WI38 (cell line): ENCODE measurements at regions not wholly inside any gene's neighbourhood (a gene's known extent, or its start where the extent isn't known, plus 50 kb on each side); places are given as distances from the start of the nearest gene placed in this dataset.

Source experiments
- H3K4me3 ChIP-seq: 2 replicates; pipeline ENCODE4 v1.5.1; 2011; ENCODE audit warnings: low read depth, mild to moderate bottlenecking, control low read depth, low read length
- TF ChIP-seq, protein P1 (sequence below): IDR thresholded peaks from 2 replicates; pipeline ENCODE4 v1.5.1; 2012; ENCODE audit warnings: low read depth, mild to moderate bottlenecking, control low read depth, low read length

DNA sequence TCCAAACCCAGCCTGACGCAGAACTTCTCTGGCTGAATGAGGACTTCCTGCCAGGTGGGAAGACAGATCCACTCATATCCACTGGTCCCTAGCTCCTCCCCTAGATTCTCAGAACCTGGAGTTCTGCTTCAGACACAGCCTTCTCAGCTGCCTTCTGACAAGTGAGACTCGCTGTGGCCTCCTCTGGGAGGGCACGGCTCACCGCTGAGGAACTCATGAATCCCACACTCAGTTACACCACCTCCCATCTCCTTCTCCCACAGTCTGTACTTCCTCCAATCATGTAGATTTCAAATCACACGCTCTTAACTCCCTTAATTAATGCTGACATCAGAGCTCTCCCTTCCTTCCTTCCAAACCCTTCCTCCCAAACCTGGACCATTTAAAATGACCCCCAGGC, 86.4 kb upstream of the TMEM45B start:
- TF ChIP-seq, protein P1, sequence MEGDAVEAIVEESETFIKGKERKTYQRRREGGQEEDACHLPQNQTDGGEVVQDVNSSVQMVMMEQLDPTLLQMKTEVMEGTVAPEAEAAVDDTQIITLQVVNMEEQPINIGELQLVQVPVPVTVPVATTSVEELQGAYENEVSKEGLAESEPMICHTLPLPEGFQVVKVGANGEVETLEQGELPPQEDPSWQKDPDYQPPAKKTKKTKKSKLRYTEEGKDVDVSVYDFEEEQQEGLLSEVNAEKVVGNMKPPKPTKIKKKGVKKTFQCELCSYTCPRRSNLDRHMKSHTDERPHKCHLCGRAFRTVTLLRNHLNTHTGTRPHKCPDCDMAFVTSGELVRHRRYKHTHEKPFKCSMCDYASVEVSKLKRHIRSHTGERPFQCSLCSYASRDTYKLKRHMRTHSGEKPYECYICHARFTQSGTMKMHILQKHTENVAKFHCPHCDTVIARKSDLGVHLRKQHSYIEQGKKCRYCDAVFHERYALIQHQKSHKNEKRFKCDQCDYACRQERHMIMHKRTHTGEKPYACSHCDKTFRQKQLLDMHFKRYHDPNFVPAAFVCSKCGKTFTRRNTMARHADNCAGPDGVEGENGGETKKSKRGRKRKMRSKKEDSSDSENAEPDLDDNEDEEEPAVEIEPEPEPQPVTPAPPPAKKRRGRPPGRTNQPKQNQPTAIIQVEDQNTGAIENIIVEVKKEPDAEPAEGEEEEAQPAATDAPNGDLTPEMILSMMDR, result no peak
- H3K4me3 ChIP-seq, result no peak overlapping the region

DNA sequence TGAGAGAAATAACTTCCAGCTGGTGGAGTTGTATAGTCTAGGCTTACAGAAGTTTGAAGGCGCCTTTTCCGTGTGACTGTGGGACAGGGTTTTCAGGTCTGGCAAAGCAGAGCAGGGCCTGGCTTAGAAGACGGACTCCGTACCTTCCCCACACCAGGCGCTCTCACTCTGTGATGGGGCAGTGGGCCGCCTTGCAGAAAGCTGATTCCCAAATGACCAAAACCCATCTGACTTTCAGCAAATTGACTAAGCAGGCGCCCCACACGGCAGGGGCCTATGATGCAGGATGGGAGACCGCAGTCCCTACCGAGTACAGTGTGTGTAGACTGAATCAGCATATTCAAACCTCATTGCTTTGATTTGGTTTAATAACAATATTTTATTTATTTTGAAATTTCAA, 85.8 kb upstream of the TMEM45B start:
- no peak overlapping the region for H3K4me3 ChIP-seq
- TF ChIP-seq, protein P1, result no peak

- no peak overlapping the region for H3K4me3 ChIP-seq
- TF ChIP-seq, protein P1, result no peak
Observed at GRCh38 chr11:129731316-129731715, 84.3 kb upstream of the TMEM45B start.

GRCh38 chr11:129732941-129733340, 82.7 kb upstream of the TMEM45B start:
- H3K4me3 ChIP-seq, result no peak overlapping the region
- TF ChIP-seq, protein P1, result no peak

DNA sequence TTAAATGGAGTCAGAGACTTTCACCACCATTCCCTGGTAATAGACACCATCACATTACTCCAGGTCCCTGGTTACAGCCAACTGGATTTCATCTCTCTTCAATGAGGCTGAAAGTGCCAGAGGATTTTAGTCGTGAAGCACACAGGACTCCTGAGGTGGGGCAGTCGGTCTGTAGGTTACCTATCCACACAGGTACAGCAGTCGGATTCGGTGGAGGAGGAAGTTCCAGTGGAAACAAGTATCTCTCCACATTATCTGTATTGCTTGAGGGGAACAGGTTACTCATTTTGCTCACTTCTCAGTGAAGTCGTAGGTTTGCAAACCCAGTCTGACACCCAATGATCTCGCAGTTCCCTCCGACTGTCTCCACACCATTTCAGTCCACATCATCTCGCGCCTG, 82.3 kb upstream of the TMEM45B start:
- no peak overlapping the region for H3K4me3 ChIP-seq
- TF ChIP-seq, protein P1, result no peak

DNA sequence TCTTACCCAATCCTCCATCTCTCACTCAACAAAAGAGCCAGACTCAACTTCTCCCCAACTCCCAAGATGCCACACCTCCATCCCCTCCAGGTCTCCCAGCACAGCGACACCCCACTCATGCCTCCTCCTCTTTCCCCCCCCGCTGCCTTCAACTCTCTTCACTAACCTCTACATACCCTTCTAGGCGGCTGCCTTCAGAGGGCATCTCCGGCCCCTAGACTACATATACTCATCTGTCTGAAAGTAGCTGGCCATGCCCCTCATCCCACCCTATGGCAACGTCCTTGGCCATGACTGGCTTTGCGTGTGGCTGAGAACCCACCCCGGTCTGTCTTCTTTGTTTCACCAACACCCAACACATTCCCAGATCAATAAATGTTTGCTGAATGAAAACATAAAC, 81.7 kb upstream of the TMEM45B start:
- H3K4me3 ChIP-seq, result no peak overlapping the region
- TF ChIP-seq, protein P1, result no peak

DNA sequence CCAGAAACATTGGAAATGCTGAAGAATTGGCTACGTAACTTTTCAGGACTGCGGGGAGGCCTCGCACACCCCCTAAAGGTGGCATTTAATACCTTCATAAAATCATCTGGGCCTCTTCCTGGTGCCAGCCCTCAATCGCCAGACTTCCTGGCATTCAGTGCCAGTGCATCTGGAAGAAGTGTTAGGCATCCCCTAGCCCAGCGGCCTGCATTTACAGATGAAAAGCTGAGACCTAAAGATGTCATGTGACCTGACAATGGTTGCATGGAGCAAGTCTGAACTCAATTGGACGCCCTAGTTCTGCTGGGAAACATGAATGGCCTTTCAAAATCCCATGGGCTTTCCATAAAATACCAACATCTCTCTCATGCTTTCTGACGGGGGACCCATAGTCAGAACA, 81.0 kb upstream of the TMEM45B start:
- TF ChIP-seq, protein P1, result no peak
- H3K4me3 ChIP-seq, result no peak overlapping the region

- H3K4me3 ChIP-seq, result no peak overlapping the region
- TF ChIP-seq, protein P1, result no peak
Observed at GRCh38 chr11:129737831-129738230, 77.8 kb upstream of the TMEM45B start.
